Muscle of leg (tissue), 3 donors: ENCODE measurements at regions not wholly inside any gene's neighbourhood (a gene's known extent, or its start where the extent isn't known, plus 50 kb on each side); places are given as distances from the start of the nearest gene placed in this dataset.
"Not testable (repeated sequence)": the region's sequence is repeated elsewhere in the genome, so short reads cannot be mapped to it uniquely, and the experiment has no call there.

Experiments
- DNase-seq: peaks from one replicate; pipeline ENCODE4 v3.0.0; 2013
- H3K27ac ChIP-seq: one replicate; pipeline ENCODE4 v1.5.1; 2013; ENCODE audit warnings: mild to moderate bottlenecking, low read length, control low read depth
- H3K27me3 ChIP-seq: one replicate; pipeline ENCODE4 v1.6.1; 2013; ENCODE audit warnings: low read length; ENCODE audit not compliant: control insufficient read depth, insufficient read depth
- H3K36me3 ChIP-seq: one replicate; pipeline ENCODE4 v1.6.1; 2013; ENCODE audit warnings: low read length; ENCODE audit not compliant: control insufficient read depth, insufficient read depth
- H3K4me1 ChIP-seq: one replicate; pipeline ENCODE4 v1.6.1; 2013; ENCODE audit warnings: low read length; ENCODE audit not compliant: control insufficient read depth, insufficient read depth
- H3K4me3 ChIP-seq: one replicate; pipeline ENCODE4 v1.5.1; 2013; ENCODE audit warnings: low read length, control low read depth
- H3K9me3 ChIP-seq: replicated peaks from 2 replicates; pipeline ENCODE4 v1.6.1; 2013; ENCODE audit warnings: low read depth, low read length; ENCODE audit not compliant: control insufficient read depth
- WGBS: methylation state at CpG from one replicate; pipeline ENCODE4 v1.1.5; 2013; ENCODE audit warnings: missing lambda C conversion rate; ENCODE audit not compliant: insufficient coverage; 5-methylcytosine and 5-hydroxymethylcytosine counted together

- H3K9me3 ChIP-seq, result no peaks in the 10 kb centered on the region
- no peak overlapping the region for H3K27ac ChIP-seq
- H3K27me3 ChIP-seq, result peaks cover 6% of the 10 kb centered on the region
- no peak overlapping the region for H3K4me3 ChIP-seq
- DNase-seq, result no peak
- H3K4me1 ChIP-seq, result no peaks in the 10 kb centered on the region
- no peaks in the 10 kb centered on the region for H3K36me3 ChIP-seq
- WGBS, result no CpG with 5 or more reads among the region's 1 CpG
Observed at GRCh38 chrX:113790987-113791386, 792.9 kb upstream of the HTR2C start.

DNA sequence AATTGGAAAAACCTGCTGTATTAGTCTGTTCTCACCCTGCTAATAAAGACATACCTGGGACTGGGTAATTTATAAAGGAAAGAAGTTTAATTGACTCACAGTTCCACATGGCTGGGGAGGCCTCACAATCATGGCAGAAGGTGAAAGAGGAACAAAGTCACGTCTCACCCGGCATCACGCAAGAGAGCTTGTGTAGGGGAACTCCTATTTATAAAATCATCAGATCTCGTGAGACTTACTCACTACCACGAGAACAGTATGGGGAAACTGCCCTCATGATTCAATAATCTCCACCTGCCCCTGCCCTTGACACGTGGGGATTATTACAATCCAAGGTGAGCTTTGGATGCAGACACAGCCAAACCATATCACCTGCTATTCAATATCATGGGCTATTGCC lies 799.1 kb upstream of the HTR2C start:
- not testable (repeated sequence) for DNase-seq, H3K9me3 ChIP-seq, H3K27me3 ChIP-seq, H3K36me3 ChIP-seq, H3K4me1 ChIP-seq, H3K4me3 ChIP-seq, H3K27ac ChIP-seq
- WGBS, result no CpG with 5 or more reads among the region's 6 CpGs

DNA sequence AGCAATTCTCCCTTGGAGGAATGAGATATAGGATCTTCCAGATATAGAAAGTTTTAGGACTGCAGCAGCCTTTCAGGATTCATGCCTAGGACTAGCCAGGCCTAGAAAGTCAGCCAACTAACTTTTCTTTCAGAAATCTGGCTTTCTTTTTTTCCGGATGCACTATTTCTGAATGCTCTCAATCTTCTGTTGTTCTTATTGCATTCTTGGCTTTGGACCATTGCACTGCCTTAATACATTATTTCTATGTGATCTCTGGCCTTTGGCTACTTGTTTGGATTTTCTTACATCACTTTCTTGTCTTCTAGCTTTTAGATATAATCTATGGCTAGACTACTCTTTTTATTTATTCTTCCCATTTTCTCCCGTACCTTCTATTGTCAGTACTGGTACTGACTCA lies 813.1 kb upstream of the HTR2C start:
- Histone ChIP-seq H3K27me3 (no peaks in the 10 kb centered on the region), H3K4me3 (no peak overlapping the region), H3K27ac (no peak overlapping the region), H3K4me1 (no peaks in the 10 kb centered on the region), H3K36me3 (no peaks in the 10 kb centered on the region), H3K9me3 (no peaks in the 10 kb centered on the region)
- 60% methylated on average over 1 of the region's 2 CpGs for WGBS
- DNase-seq, result peak; percentile 60

DNA sequence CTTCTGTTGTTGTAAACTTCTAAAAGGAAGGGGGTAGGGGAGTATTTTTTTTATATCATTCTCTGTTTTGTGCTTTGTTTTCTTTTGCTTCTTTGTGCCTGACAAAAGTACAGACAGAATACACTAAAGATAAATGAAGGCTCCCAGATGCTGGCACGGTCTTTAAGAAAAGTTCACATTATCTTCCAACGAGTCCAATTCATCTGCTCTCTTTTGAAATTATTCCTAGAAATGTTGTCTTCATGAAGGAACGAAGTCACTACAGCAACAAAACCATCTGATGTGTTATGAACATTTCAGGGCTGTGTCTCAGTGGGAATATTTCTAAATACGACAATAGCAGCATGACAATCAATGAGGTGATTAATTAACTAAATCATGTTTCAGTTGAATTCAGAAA lies 813.8 kb upstream of the HTR2C start:
- DNase-seq, result peak; percentile 23
- H3K27me3 ChIP-seq, result no peaks in the 10 kb centered on the region

GRCh38 chrX:113759422-113759821 lies 824.5 kb upstream of the HTR2C start:
- Histone ChIP-seq H3K4me1 (no peaks in the 10 kb centered on the region), H3K4me3 (no peak overlapping the region), H3K27ac (no peak overlapping the region), H3K36me3 (no peaks in the 10 kb centered on the region), H3K27me3 (peaks cover 4% of the 10 kb centered on the region), H3K9me3 (no peaks in the 10 kb centered on the region)
- WGBS, result no CpG with 5 or more reads among the region's 2 CpGs
- DNase-seq, result no peak

More for the DNA sequence above, 813.8 kb upstream of the HTR2C start:
- H3K4me1 ChIP-seq, result no peaks in the 10 kb centered on the region
- H3K9me3 ChIP-seq, result no peaks in the 10 kb centered on the region
- H3K27ac ChIP-seq, result no peak overlapping the region
- WGBS, result no CpG with 5 or more reads among the region's 4 CpGs
- no peak overlapping the region for H3K4me3 ChIP-seq
- no peaks in the 10 kb centered on the region for H3K36me3 ChIP-seq

GRCh38 chrX:113747274-113747973 lies 836.5 kb upstream of the HTR2C start:
- Histone ChIP-seq H3K27ac (no peak overlapping the region), H3K27me3 (peaks cover 3% of the 10 kb centered on the region), H3K9me3 (no peaks in the 10 kb centered on the region), H3K4me1 (no peaks in the 10 kb centered on the region), H3K4me3 (no peak overlapping the region), H3K36me3 (no peaks in the 10 kb centered on the region)
- DNase-seq, result no peak
- no CpG with 5 or more reads among the region's 1 CpG for WGBS

- H3K4me3 ChIP-seq, result no peak overlapping the region
- peaks cover 6% of the 10 kb centered on the region for H3K27me3 ChIP-seq
- 83% methylated on average over 1 of the region's 1 CpG for WGBS
- no peaks in the 10 kb centered on the region for H3K9me3 ChIP-seq
- H3K36me3 ChIP-seq, result no peaks in the 10 kb centered on the region
- H3K4me1 ChIP-seq, result no peaks in the 10 kb centered on the region
- DNase-seq, result no peak
- H3K27ac ChIP-seq, result no peak overlapping the region
Observed at GRCh38 chrX:113743069-113743468, 840.8 kb upstream of the HTR2C start.

DNA sequence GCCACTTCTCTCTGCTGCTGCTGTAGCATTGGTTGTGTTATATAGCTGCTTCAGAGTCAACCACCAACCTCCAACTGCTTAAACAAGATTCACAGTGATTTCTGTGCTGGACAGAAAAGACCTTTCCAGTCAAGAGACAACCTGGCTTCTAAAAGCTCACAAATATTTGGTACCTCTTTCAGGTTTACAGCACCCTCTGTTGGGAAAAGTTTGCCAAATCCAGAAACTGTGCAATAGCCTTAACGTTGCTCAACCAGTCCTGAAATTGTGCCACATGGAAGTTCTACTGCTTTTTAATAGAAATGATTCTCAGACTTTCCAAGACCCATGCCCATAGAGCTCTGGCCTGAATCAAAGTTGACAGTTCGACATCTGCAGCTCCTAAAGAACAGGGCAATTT lies 842.1 kb upstream of the HTR2C start:
- Histone ChIP-seq H3K4me3 (no peak overlapping the region), H3K36me3 (no peaks in the 10 kb centered on the region), H3K27me3 (peaks cover 6% of the 10 kb centered on the region), H3K27ac (no peak overlapping the region), H3K9me3 (no peaks in the 10 kb centered on the region), H3K4me1 (no peaks in the 10 kb centered on the region)
- 13% methylated on average over 1 of the region's 2 CpGs for WGBS
- DNase-seq, result peak; percentile 43

DNA sequence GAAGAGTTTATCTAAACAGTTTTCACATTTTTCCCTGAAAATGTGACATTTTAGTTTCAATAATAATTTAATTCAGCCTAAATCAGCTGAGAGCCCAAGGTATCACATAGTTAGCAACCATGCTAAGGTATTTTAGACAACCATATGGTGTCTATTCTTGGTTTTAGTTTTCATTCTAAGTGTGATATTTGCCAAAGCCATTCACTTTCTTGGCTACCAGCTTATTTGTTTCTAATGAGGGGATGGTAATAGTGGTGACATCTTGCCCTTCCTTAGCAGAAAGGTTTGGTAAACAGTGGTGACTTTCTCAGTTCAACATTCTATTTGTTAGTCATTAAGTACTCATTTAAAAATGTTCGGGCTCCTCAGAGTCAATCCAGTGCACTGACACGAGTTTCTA lies 854.9 kb upstream of the HTR2C start:
- no CpG with 5 or more reads among the region's 2 CpGs for WGBS

DNA sequence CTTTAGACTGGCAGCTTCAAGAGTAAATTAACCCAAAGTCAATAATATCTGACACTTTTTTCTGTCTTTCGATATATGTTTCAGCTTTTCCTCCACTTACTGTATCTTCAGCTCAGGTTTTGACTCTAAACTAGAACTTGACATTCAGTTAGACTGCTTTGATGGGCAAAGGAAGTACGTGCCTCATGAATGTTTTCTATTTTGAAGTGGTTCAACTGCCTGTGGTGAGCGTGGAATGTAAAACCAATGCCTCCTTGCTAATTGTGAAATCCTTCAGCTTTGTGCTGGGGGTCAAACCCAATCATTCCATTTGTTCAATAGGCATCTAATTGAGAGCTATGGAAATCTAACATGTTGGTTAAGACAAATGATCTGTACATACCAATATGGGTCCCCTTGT lies 857.0 kb upstream of the HTR2C start:
- Histone ChIP-seq H3K4me1 (no peaks in the 10 kb centered on the region), H3K9me3 (no peaks in the 10 kb centered on the region), H3K36me3 (no peaks in the 10 kb centered on the region), H3K27me3 (peaks cover 7% of the 10 kb centered on the region), H3K27ac (no peak overlapping the region), H3K4me3 (no peak overlapping the region)
- no peak for DNase-seq
- WGBS, result 80% methylated on average over 1 of the region's 3 CpGs

More for the DNA sequence above, 854.9 kb upstream of the HTR2C start:
- Histone ChIP-seq H3K36me3 (no peaks in the 10 kb centered on the region), H3K27ac (no peak overlapping the region), H3K4me1 (no peaks in the 10 kb centered on the region), H3K4me3 (no peak overlapping the region), H3K27me3 (peaks cover 3% of the 10 kb centered on the region), H3K9me3 (no peaks in the 10 kb centered on the region)
- DNase-seq, result no peak

- Histone ChIP-seq H3K27me3 (peaks cover 7% of the 10 kb centered on the region), H3K4me1 (no peaks in the 10 kb centered on the region), H3K27ac (no peak overlapping the region), H3K36me3 (no peaks in the 10 kb centered on the region), H3K4me3 (no peak overlapping the region), H3K9me3 (no peaks in the 10 kb centered on the region)
- 70% methylated on average over 2 of the region's 4 CpGs for WGBS
- DNase-seq, result no peak
Observed at GRCh38 chrX:113726466-113726865, 857.4 kb upstream of the HTR2C start.
